Right lobe of liver (tissue), 4 donors: ENCODE measurements at regions not wholly inside any gene's neighbourhood (a gene's known extent, or its start where the extent isn't known, plus 50 kb on each side); places are given as distances from the start of the nearest gene placed in this dataset.

Experiments used
- POLR2A ChIP-seq: fragments of 450-650 bp; IDR thresholded peaks from one replicate; pipeline ENCODE4 v1.6.1; 2017; ENCODE audit warnings: antibody characterized with exemption, mild to moderate bottlenecking
- TF ChIP-seq, protein P1 (sequence below), 4 donors: fragments of 200-600 bp in 3 of 4; fragments of 450-650 bp in 1 of 4; IDR thresholded peaks; one replicate each; pipeline versions ENCODE4 v1.5.1 to v1.8.0; 2016 to 2022; ENCODE audit warnings: antibody characterized with exemption in 4 of 4, mild to moderate bottlenecking in 2 of 4
- donor health status: DM: no; HTN: no; CAD: no.
- donor health status: DM: no; HTN: no; CAD: no.
- donor health status: DM: no; HTN: yes; CAD: no.

DNA sequence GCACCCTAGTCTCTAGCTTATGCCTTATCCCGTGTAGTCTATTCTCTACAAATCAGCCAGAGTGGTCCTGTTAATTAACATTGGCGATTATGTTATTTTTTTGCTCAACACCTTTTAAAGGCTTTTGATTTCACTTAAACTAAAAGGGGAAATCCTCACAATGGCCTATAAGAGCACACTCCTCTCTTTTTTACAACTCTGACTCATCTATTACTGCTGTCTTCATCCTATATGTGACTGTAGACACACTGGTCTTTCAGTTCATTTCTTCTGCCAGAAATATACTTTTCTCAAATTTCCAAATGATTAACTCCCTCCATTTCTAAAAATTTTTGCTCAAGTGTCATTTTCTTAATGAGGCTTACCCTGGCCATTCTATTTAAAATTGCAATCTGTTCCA lies 143.4 kb downstream of the NSUN3 start:
- TF ChIP-seq, protein P1, sequence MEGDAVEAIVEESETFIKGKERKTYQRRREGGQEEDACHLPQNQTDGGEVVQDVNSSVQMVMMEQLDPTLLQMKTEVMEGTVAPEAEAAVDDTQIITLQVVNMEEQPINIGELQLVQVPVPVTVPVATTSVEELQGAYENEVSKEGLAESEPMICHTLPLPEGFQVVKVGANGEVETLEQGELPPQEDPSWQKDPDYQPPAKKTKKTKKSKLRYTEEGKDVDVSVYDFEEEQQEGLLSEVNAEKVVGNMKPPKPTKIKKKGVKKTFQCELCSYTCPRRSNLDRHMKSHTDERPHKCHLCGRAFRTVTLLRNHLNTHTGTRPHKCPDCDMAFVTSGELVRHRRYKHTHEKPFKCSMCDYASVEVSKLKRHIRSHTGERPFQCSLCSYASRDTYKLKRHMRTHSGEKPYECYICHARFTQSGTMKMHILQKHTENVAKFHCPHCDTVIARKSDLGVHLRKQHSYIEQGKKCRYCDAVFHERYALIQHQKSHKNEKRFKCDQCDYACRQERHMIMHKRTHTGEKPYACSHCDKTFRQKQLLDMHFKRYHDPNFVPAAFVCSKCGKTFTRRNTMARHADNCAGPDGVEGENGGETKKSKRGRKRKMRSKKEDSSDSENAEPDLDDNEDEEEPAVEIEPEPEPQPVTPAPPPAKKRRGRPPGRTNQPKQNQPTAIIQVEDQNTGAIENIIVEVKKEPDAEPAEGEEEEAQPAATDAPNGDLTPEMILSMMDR (IDR thresholded peaks at IDR 0.05): no peak
- no peak for TF ChIP-seq POLR2A
